GM23248 (cell line): ENCODE measurements at regions not wholly inside any gene's neighbourhood (a gene's known extent, or its start where the extent isn't known, plus 50 kb on each side); places are given as distances from the start of the nearest gene placed in this dataset.

Source experiments
- DNase-seq: peaks from one replicate; pipeline ENCODE4 v3.0.0-alpha.2; 2015
- H2AFZ ChIP-seq: fragments of 200-600 bp; sonication (generic); 2 replicates; pipeline ENCODE4 v1.6.1; 2016; ENCODE audit warnings: antibody characterized with exemption
- H3F3A ChIP-seq: fragments of 200-600 bp; sonication (generic); 2 replicates; pipeline ENCODE4 v1.6.1; 2016; ENCODE audit warnings: mild to moderate bottlenecking, antibody characterized with exemption, mixed run types; ENCODE audit not compliant: insufficient read depth
- H3K27ac ChIP-seq: fragments of 200-600 bp; sonication (generic); 2 replicates; pipeline ENCODE4 v1.5.1; 2016; ENCODE audit warnings: mild to moderate bottlenecking
- H3K27me3 ChIP-seq: fragments of 200-600 bp; sonication (generic); replicated peaks from 2 replicates; pipeline ENCODE4 v1.6.1; 2016; ENCODE audit warnings: mild to moderate bottlenecking; ENCODE audit not compliant: insufficient read depth
- H3K36me3 ChIP-seq: fragments of 200-600 bp; sonication (generic); 2 replicates; pipeline ENCODE4 v1.6.1; 2016; ENCODE audit warnings: low read depth, mild to moderate bottlenecking
- H3K4me1 ChIP-seq: fragments of 200-600 bp; sonication (generic); 2 replicates; pipeline ENCODE4 v1.6.1; 2016; ENCODE audit warnings: mild to moderate bottlenecking; ENCODE audit not compliant: insufficient read depth
- H3K4me2 ChIP-seq: fragments of 200-600 bp; sonication (generic); one replicate; pipeline ENCODE4 v1.6.1; 2016; ENCODE audit warnings: mild to moderate bottlenecking; ENCODE audit not compliant: unreplicated experiment
- H3K4me3 ChIP-seq: fragments of 200-600 bp; sonication (generic); 2 replicates; pipeline ENCODE4 v1.5.1; 2016; ENCODE audit warnings: mild to moderate bottlenecking
- H3K79me2 ChIP-seq: fragments of 200-600 bp; sonication (generic); 2 replicates; pipeline ENCODE4 v1.6.1; 2016; ENCODE audit warnings: mild to moderate bottlenecking; ENCODE audit not compliant: insufficient read depth
- H3K9ac ChIP-seq: fragments of 200-600 bp; sonication (generic); 2 replicates; pipeline ENCODE4 v1.6.1; 2016; ENCODE audit warnings: mild to moderate bottlenecking
- H3K9me2 ChIP-seq: fragments of 200-600 bp; sonication (generic); 2 replicates; pipeline ENCODE4 v1.6.1; 2016; ENCODE audit warnings: mixed run types, mild to moderate bottlenecking, moderate library complexity; ENCODE audit not compliant: insufficient read depth
- H3K9me3 ChIP-seq: fragments of 200-600 bp; sonication (generic); one replicate; pipeline ENCODE4 v1.6.1; 2017; ENCODE audit warnings: low read depth
- H4K20me1 ChIP-seq: fragments of 200-600 bp; sonication (generic); 2 replicates; pipeline ENCODE4 v1.6.0; 2016; ENCODE audit not compliant: insufficient read depth
- EZH2 ChIP-seq: fragments of 200-600 bp; sonication (generic); IDR thresholded peaks from 2 replicates; pipeline ENCODE4 v1.6.1; 2018; ENCODE audit warnings: antibody characterized with exemption, mild to moderate bottlenecking; ENCODE audit not compliant: insufficient read depth, poor library complexity, severe bottlenecking
- EZH2phosphoT487 ChIP-seq: fragments of 200-600 bp; sonication (generic); IDR thresholded peaks from 2 replicates; pipeline ENCODE4 v1.6.1; 2018; ENCODE audit warnings: antibody characterized with exemption, moderate library complexity, mild to moderate bottlenecking, low read depth; ENCODE audit not compliant: insufficient read depth
- whole genome bisulfite sequencing, 2 experiments: methylation state at CpG; one replicate each; pipeline ENCODE4 v1.1.6; 2015 to 2017; ENCODE audit warnings: low lambda C conversion rate in 2 of 2, low coverage in 1 of 2; ENCODE audit errors: missing lambda C conversion rate in 2 of 2; 5-methylcytosine and 5-hydroxymethylcytosine counted together
- in situ Hi-C: fragments of 300-500 bp; cut with MboI; formaldehyde crosslinking; loops from 2 replicates; pipeline ENCODE4 v1.15.0; 2020

DNA sequence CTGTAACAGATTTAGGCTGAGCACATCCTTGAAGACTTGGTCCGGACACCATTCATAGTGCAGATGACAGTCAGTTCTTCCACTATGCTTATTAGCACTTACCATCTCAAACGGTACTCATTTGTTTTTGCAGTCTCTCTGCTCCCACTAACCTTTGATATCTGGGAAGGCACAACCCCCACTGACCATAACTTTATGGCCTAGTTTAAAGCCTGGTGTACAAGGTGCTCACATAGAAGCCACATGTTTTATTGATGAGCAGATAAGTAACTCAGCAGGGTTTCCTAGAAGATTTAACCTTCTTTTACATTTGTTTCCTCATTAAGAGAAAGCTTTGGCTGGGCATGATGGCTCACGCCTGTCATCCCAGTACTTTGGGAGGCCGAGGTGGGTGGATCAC lies 119.3 kb upstream of the MAGI3 start:
- Histone ChIP-seq H3K4me2 (no peak overlapping the region), H3K36me3 (no peaks in the 10 kb centered on the region), H3K4me1 (no peaks in the 10 kb centered on the region), H3F3A (no peaks in the 10 kb centered on the region), H3K27me3 (no peaks in the 10 kb centered on the region; the same call in none of the 2 replicates), H3K4me3 (no peak overlapping the region), H4K20me1 (no peaks in the 10 kb centered on the region), H2AFZ (no peak overlapping the region), H3K9ac (no peak overlapping the region), H3K27ac (no peak overlapping the region), H3K9me3 (no peaks in the 10 kb centered on the region), H3K79me2 (no peaks in the 10 kb centered on the region), H3K9me2 (no peaks in the 10 kb centered on the region)
- TF ChIP-seq EZH2, result no peak
- no peak for TF ChIP-seq EZH2phosphoT487
- no peak for DNase-seq
- 50 to 55% methylated on average over 4 of the region's 4 CpGs for WGBS, 2 experiments
- in situ Hi-C loops, result no loop called here

DNA sequence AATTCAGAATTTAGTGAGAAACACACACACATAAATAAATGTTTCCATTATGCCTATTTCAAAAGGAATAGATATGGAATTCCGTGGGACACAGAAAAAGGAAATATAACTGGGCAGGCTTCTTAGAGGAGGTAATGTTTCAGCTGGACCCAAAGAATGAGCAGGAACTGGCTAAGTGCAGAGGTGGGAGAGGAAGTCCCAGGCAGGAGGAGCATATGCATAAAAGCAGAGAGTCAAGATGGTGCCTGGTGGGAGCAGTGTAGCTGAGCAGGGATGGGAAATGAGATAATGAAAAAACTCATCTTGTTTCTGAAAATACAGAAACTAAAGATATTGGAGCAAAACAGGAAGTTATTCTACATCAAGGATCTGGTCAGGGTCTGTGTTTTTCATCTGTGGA lies 115.2 kb upstream of the MAGI3 start:
- in situ Hi-C loops, result no loop called here
- H3K9ac ChIP-seq, result no peak overlapping the region
- no peaks in the 10 kb centered on the region for H3F3A ChIP-seq
- H3K27ac ChIP-seq, result no peak overlapping the region
- H3K4me2 ChIP-seq, result no peak overlapping the region
- DNase-seq, result no peak
- no peaks in the 10 kb centered on the region for H4K20me1 ChIP-seq
- no peak overlapping the region for H2AFZ ChIP-seq
- 0 to 2% methylated on average over 1 of the region's 1 CpG for WGBS, 2 experiments
- H3K4me3 ChIP-seq, result no peak overlapping the region
- H3K79me2 ChIP-seq, result no peaks in the 10 kb centered on the region
- no peaks in the 10 kb centered on the region for H3K9me2 ChIP-seq
- no peaks in the 10 kb centered on the region; the same call in none of the 2 replicates for H3K27me3 ChIP-seq
- H3K4me1 ChIP-seq, result no peaks in the 10 kb centered on the region
- H3K36me3 ChIP-seq, result no peaks in the 10 kb centered on the region
- H3K9me3 ChIP-seq, result no peaks in the 10 kb centered on the region
- TF ChIP-seq EZH2phosphoT487 (no peak), EZH2 (no peak)

DNA sequence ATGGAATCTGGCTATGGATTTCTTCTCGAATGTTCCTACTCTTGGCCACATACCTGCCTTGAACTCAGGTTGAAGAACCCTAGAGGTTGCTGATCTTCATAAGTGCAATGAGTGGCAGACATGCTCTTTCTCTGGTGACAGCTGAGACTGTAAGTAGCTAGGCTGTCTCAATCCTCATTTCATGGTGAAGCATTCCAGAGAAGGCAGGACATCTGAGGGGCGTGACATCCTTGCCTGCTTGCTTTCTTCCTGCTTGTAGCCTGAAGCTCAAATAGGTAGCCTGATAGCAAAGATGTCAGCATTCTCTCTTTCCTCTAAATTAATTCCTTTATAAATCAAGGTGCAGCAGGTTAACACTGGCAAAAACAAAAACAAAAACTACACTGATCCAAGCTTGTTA lies 114.6 kb upstream of the MAGI3 start:
- no peaks in the 10 kb centered on the region for H3K9me3 ChIP-seq
- H3F3A ChIP-seq, result no peaks in the 10 kb centered on the region
- no peak overlapping the region for H3K4me3 ChIP-seq
- 21 to 26% methylated on average over 2 of the region's 2 CpGs for WGBS, 2 experiments
- H4K20me1 ChIP-seq, result no peaks in the 10 kb centered on the region
- no peaks in the 10 kb centered on the region for H3K79me2 ChIP-seq
- H3K4me2 ChIP-seq, result no peak overlapping the region
- DNase-seq, result no peak
- TF ChIP-seq EZH2 (no peak), EZH2phosphoT487 (no peak)
- H3K4me1 ChIP-seq, result no peaks in the 10 kb centered on the region
- H2AFZ ChIP-seq, result no peak overlapping the region
- H3K27ac ChIP-seq, result no peak overlapping the region
- in situ Hi-C loops, result no loop called here
- no peaks in the 10 kb centered on the region for H3K36me3 ChIP-seq
- no peaks in the 10 kb centered on the region for H3K9me2 ChIP-seq
- peaks cover 4% of the 10 kb centered on the region for H3K27me3 ChIP-seq
- no peak overlapping the region for H3K9ac ChIP-seq

DNA sequence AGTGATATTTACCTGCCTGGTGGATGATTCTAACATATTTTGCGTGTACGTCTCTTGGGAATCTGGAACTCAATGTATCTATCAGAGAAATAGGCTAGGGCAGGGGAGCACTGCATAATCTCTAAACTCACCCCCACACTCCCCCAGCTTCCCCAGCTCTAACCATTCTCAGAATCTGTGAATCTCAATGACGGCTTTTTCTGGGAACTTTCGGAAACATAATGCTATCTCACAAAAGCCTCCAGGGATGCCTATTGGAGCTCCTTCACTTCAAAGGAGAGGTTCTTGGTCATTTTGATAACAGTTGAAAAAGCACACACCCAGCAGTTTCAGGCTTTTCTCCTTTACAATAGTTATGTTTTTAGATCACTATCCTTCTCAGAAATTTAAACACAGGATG lies 113.8 kb upstream of the MAGI3 start:
- H3K9me2 ChIP-seq, result no peaks in the 10 kb centered on the region
- 72 to 83% methylated on average over 4 of the region's 4 CpGs for WGBS, 2 experiments
- TF ChIP-seq EZH2, result no peak
- no peak for TF ChIP-seq EZH2phosphoT487

DNA sequence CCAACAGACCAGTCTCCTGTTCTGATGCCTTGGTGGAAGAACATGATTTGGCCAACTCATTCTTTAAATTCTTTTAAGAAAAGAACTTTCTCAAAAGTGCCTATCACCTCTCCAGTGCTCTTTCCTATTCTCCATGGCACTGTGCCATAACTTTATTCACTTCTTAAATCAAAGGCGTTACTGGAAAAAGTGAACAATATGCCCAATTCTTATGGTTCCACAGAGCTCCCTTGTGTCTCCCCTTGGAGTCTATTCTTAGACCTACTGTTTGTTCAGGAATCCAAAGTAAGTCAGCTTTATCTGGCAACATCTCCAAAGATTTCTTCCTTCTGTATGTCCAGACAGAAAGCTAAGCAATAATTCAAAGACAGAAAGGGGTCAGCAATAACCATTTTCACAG lies 111.9 kb upstream of the MAGI3 start:
- Histone ChIP-seq H3K36me3 (no peaks in the 10 kb centered on the region), H3K9me2 (no peaks in the 10 kb centered on the region), H3K79me2 (no peaks in the 10 kb centered on the region), H3K4me1 (no peaks in the 10 kb centered on the region), H3K4me2 (no peak overlapping the region), H4K20me1 (no peaks in the 10 kb centered on the region), H3K27me3 (peaks cover 4% of the 10 kb centered on the region; the same call in 1 of the 2 replicates), H2AFZ (no peak overlapping the region), H3K9ac (no peak overlapping the region), H3K4me3 (no peak overlapping the region), H3K27ac (no peak overlapping the region), H3F3A (no peaks in the 10 kb centered on the region), H3K9me3 (no peaks in the 10 kb centered on the region)
- 64 to 70% methylated on average over 1 of the region's 1 CpG for WGBS, 2 experiments
- in situ Hi-C loops, result no loop called here
- no peak for DNase-seq
- TF ChIP-seq EZH2, result no peak
- TF ChIP-seq EZH2phosphoT487, result no peak

More for the DNA sequence above, 113.8 kb upstream of the MAGI3 start:
- peaks cover 4% of the 10 kb centered on the region for H3K27me3 ChIP-seq
- no peaks in the 10 kb centered on the region for H3K9me3 ChIP-seq
- H3K79me2 ChIP-seq, result no peaks in the 10 kb centered on the region
- no peaks in the 10 kb centered on the region for H3K36me3 ChIP-seq
- H3K4me3 ChIP-seq, result no peak overlapping the region
- in situ Hi-C loops, result no loop called here
- H3K27ac ChIP-seq, result no peak overlapping the region
- no peak overlapping the region for H3K4me2 ChIP-seq
- no peaks in the 10 kb centered on the region for H4K20me1 ChIP-seq
- DNase-seq, result no peak
- H3K4me1 ChIP-seq, result no peaks in the 10 kb centered on the region
- H3F3A ChIP-seq, result no peaks in the 10 kb centered on the region
- H3K9ac ChIP-seq, result no peak overlapping the region
- no peak overlapping the region for H2AFZ ChIP-seq
